Fibroblast of lung (primary cell): ENCODE measurements at regions not wholly inside any gene's neighbourhood (a gene's known extent, or its start where the extent isn't known, plus 50 kb on each side); places are given as distances from the start of the nearest gene placed in this dataset.

ENCODE experiments used
- DNase-seq, 2 donors: peaks; one replicate each; pipeline versions ENCODE4 v3.0.0 to v3.0.0-alpha.2; 2010; ENCODE audit warnings: low read depth in 2 of 2
- H2AFZ ChIP-seq: 2 replicates; pipeline ENCODE4 v1.5.1; 2012; ENCODE audit warnings: low read length, control low read depth, inconsistent platforms
- H3K27ac ChIP-seq: 2 replicates; pipeline ENCODE4 v1.5.1; 2011; ENCODE audit warnings: low read length, control low read depth; ENCODE audit not compliant: insufficient read depth
- H3K27me3 ChIP-seq: 2 replicates; pipeline ENCODE4 v1.5.1; 2011; ENCODE audit warnings: mild to moderate bottlenecking, low read length; ENCODE audit not compliant: control insufficient read depth, insufficient read depth
- H3K36me3 ChIP-seq: 2 replicates; pipeline ENCODE4 v1.5.1; 2011; ENCODE audit warnings: low read length; ENCODE audit not compliant: control insufficient read depth, insufficient read depth
- H3K4me1 ChIP-seq: 2 replicates; pipeline ENCODE4 v1.5.1; 2011; ENCODE audit warnings: low read length; ENCODE audit not compliant: control insufficient read depth, insufficient read depth; ENCODE audit errors: extremely low read depth
- H3K4me2 ChIP-seq: 2 replicates; pipeline ENCODE4 v1.5.1; 2011; ENCODE audit warnings: low read length, control low read depth; ENCODE audit not compliant: insufficient read depth; ENCODE audit errors: extremely low read depth
- H3K4me3 ChIP-seq, 4 experiments: fragments of 200-600 bp in 1 of 4; sonication (generic) in 1 of 4; replicated peaks in 1 of 4; 2 replicates each; pipeline ENCODE4 v1.5.1; 2011 to 2016; ENCODE audit warnings: low read length in 4 of 4, low read depth in 3 of 4, mild to moderate bottlenecking in 3 of 4, control low read depth in 2 of 4, inconsistent platforms in 1 of 4, mixed read lengths in 1 of 4; ENCODE audit not compliant: insufficient read depth in 1 of 4; ENCODE audit errors: control extremely low read depth in 1 of 4
- H3K79me2 ChIP-seq: 2 replicates; pipeline ENCODE4 v1.5.1; 2012; ENCODE audit warnings: mild to moderate bottlenecking, low read length, inconsistent platforms; ENCODE audit not compliant: control insufficient read depth, insufficient read depth
- H3K9ac ChIP-seq: 2 replicates; pipeline ENCODE4 v1.5.1; 2011; ENCODE audit warnings: mild to moderate bottlenecking, low read length, control low read depth; ENCODE audit not compliant: insufficient read depth
- H3K9me3 ChIP-seq: 2 replicates; pipeline ENCODE4 v1.5.1; 2012; ENCODE audit warnings: low read depth, low read length; ENCODE audit not compliant: control insufficient read depth, insufficient read depth
- H4K20me1 ChIP-seq: 2 replicates; pipeline ENCODE4 v1.5.1; 2011; ENCODE audit warnings: low read length; ENCODE audit not compliant: control insufficient read depth, insufficient read depth; ENCODE audit errors: extremely low read depth
- EZH2 ChIP-seq: IDR thresholded peaks from 2 replicates; pipeline ENCODE4 v1.5.1; 2012; ENCODE audit warnings: low read length, control low read depth, mild to moderate bottlenecking; ENCODE audit errors: missing control alignments
- TF ChIP-seq, protein P1 (sequence below), 2 donors: IDR thresholded peaks in 1 of 2; conservative IDR thresholded peaks in 1 of 2; 1 replicate in 1 of 2; 2 replicates in 1 of 2; pipeline ENCODE4 v1.5.1; 2011 to 2012; ENCODE audit warnings: low read length in 2 of 2, control low read depth in 1 of 2, inconsistent platforms in 1 of 2, low read depth in 1 of 2, mild to moderate bottlenecking in 1 of 2

DNA sequence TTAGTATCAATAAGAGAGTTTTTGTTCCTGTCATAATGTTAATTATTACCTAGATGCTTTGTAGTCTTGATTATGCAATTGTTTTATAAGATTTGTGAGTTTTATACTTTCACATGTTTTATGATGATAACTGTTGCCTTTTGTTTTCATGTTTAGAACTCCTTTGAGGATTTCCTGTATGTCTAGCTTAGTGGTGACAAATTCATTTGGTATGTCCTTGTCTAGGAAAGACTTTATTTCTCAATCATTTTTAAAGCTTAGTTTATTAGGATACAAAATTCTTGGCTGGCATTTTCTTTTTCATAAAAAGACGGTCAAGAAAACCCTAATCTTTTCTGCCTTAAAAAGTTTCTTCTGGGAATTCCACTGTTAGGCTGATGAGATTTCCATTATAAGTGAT lies 849.9 kb upstream of the EYS start:
- Histone ChIP-seq H3K4me1 (no peaks in the 10 kb centered on the region), H3K79me2 (no peaks in the 10 kb centered on the region), H3K9ac (no peak overlapping the region), H3K36me3 (no peaks in the 10 kb centered on the region), H3K4me2 (no peak overlapping the region), H2AFZ (no peak overlapping the region), H3K4me3 (no peak overlapping the region), H3K27me3 (no peaks in the 10 kb centered on the region), H4K20me1 (no peaks in the 10 kb centered on the region), H3K27ac (no peak overlapping the region), H3K9me3 (no peaks in the 10 kb centered on the region)
- TF ChIP-seq, protein P1, sequence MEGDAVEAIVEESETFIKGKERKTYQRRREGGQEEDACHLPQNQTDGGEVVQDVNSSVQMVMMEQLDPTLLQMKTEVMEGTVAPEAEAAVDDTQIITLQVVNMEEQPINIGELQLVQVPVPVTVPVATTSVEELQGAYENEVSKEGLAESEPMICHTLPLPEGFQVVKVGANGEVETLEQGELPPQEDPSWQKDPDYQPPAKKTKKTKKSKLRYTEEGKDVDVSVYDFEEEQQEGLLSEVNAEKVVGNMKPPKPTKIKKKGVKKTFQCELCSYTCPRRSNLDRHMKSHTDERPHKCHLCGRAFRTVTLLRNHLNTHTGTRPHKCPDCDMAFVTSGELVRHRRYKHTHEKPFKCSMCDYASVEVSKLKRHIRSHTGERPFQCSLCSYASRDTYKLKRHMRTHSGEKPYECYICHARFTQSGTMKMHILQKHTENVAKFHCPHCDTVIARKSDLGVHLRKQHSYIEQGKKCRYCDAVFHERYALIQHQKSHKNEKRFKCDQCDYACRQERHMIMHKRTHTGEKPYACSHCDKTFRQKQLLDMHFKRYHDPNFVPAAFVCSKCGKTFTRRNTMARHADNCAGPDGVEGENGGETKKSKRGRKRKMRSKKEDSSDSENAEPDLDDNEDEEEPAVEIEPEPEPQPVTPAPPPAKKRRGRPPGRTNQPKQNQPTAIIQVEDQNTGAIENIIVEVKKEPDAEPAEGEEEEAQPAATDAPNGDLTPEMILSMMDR (conservative IDR thresholded peaks at IDR 0.05 in 1 of 2, IDR thresholded peaks at IDR 0.05 in 1 of 2; ENCODE audit: low read depth in 1 of 2, low read length in 2 of 2), result no peak
- TF ChIP-seq EZH2, result no peak
- DNase-seq, result no peak

DNA sequence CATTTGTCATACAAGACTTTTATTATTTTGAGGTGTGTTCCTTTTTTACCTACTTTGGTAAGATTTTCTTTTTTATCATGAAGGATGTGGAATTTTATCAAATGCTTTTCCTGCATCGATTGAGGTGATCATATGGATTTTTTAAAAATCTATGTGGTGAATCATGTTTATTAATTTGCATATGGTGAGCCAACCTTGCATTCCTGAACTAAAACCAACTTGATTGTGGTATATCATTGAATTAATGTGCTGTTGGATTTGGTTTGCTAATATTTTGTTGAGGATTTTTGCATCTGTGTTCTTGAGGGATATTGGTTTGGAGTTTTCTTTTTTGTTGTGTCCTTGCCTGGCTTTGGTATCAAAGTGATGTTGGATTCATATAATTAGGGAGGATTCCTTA lies 848.1 kb upstream of the EYS start:
- Histone ChIP-seq H3K9ac (no peak overlapping the region), H3K36me3 (no peaks in the 10 kb centered on the region), H3K9me3 (no peaks in the 10 kb centered on the region), H3K27ac (no peak overlapping the region), H3K4me1 (no peaks in the 10 kb centered on the region), H3K27me3 (no peaks in the 10 kb centered on the region), H4K20me1 (no peaks in the 10 kb centered on the region), H3K4me3 (no peak overlapping the region), H3K4me2 (no peak overlapping the region), H3K79me2 (no peaks in the 10 kb centered on the region), H2AFZ (no peak overlapping the region)
- DNase-seq, result no peak
- TF ChIP-seq, protein P1 (conservative IDR thresholded peaks at IDR 0.05 in 1 of 2, IDR thresholded peaks at IDR 0.05 in 1 of 2; ENCODE audit: low read depth in 1 of 2, low read length in 2 of 2), result no peak

DNA sequence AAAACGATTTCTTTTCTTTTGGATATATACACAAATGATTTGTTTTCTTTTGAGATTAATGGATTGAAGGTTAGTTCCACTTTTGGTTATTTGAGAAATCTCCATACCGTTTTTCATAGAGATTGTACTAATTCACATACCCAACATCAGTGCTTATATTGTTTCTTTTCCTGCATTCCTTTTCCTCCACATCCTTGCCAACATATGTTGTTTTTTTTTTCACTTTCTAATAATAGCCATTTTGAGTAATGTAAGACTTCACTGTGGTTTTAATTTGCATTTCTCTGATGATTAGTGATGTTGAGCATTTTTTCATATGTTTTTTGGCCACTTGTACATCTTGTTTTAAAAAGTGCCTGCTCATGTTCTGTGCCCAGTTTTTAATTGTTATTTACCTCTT lies 846.4 kb upstream of the EYS start:
- H3K4me1 ChIP-seq, result no peaks in the 10 kb centered on the region
- no peak for TF ChIP-seq EZH2
- TF ChIP-seq, protein P1 (conservative IDR thresholded peaks at IDR 0.05 in 1 of 2, IDR thresholded peaks at IDR 0.05 in 1 of 2; ENCODE audit: low read depth in 1 of 2, low read length in 2 of 2), result no peak
- no peaks in the 10 kb centered on the region for H3K79me2 ChIP-seq
- H3K9ac ChIP-seq, result no peak overlapping the region
- H3K27ac ChIP-seq, result no peak overlapping the region
- no peak overlapping the region for H3K4me2 ChIP-seq
- no peaks in the 10 kb centered on the region for H3K9me3 ChIP-seq
- H2AFZ ChIP-seq, result no peak overlapping the region
- no peak overlapping the region for H3K4me3 ChIP-seq
- H4K20me1 ChIP-seq, result no peaks in the 10 kb centered on the region
- no peaks in the 10 kb centered on the region for H3K36me3 ChIP-seq
- no peaks in the 10 kb centered on the region for H3K27me3 ChIP-seq
- DNase-seq, result peak; percentile 7 to 24
